ENCODE measurements at regions not wholly inside any gene's neighbourhood (a gene's known extent, or its start where the extent isn't known, plus 50 kb on each side); places are given as distances from the start of the nearest gene placed in this dataset.

DNA sequence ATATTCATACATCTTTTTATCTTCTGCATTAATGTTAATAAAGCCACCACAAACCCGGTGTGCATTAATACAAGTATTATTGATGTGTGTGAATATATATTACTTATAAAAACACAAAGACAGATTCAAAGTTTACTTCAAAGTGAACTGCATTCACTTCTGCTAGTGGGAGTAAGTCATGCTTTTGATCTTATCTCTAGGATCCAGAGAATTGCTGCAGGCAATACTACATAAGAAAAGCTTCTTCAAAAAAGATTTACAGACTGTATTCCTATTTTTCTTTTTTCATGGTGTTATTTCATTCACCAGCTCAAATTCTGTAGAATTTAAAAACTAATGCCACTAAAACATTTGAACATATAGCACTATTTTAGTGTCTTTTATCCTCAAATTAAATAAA is 87.5 kb upstream of the CBLB start:
- Histone ChIP-seq H3K27ac (ENCODE audit: low read length) (no peak overlapping the region), H3K9me3 (ENCODE audit: control insufficient read depth in 1 of 2, low read length in 2 of 2) (no peaks in the 10 kb centered on the region), H3K4me3 (ENCODE audit: low read depth in 1 of 2, low read length in 2 of 2) (no peak overlapping the region), H3K4me1 (ENCODE audit: control insufficient read depth in 1 of 2, insufficient read depth in 2 of 2, low read length in 2 of 2) (no peaks in the 10 kb centered on the region), H3K36me3 (ENCODE audit: control insufficient read depth in 1 of 2, insufficient read depth in 2 of 2, low read length in 2 of 2) (no peaks in the 10 kb centered on the region), H3K27me3 (ENCODE audit: low read depth, low read length) (no peaks in the 10 kb centered on the region)

DNA sequence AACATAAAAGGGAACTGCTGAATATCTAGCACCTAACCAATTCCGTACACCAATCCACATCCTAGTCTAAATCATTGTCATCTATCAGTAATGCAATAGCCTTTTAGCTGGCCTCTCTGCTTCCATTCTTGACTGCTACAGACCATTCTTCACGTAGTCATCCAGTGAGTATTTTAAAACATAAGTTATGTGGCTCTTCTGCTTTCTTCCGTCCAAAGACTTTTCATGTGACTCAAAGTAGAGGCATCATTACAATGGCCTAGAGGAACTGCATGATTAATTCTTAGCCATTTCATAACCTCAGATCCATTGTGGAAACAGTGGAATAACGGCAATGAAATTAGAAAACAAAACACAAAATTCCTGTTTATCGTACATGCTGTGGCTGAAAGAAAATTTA is 88.9 kb upstream of the CBLB start:
- no peaks in the 10 kb centered on the region for H3K36me3 ChIP-seq (ENCODE audit: control insufficient read depth in 1 of 2, insufficient read depth in 2 of 2, low read length in 2 of 2)
- H3K27ac ChIP-seq (ENCODE audit: low read length), result no peak overlapping the region
- H3K9me3 ChIP-seq (ENCODE audit: control insufficient read depth in 1 of 2, low read length in 2 of 2), result no peaks in the 10 kb centered on the region
- H3K4me3 ChIP-seq (ENCODE audit: low read depth in 1 of 2, low read length in 2 of 2), result no peak overlapping the region
- no peaks in the 10 kb centered on the region for H3K4me1 ChIP-seq (ENCODE audit: control insufficient read depth in 1 of 2, insufficient read depth in 2 of 2, low read length in 2 of 2)
- H3K27me3 ChIP-seq (ENCODE audit: low read depth, low read length), result no peaks in the 10 kb centered on the region

DNA sequence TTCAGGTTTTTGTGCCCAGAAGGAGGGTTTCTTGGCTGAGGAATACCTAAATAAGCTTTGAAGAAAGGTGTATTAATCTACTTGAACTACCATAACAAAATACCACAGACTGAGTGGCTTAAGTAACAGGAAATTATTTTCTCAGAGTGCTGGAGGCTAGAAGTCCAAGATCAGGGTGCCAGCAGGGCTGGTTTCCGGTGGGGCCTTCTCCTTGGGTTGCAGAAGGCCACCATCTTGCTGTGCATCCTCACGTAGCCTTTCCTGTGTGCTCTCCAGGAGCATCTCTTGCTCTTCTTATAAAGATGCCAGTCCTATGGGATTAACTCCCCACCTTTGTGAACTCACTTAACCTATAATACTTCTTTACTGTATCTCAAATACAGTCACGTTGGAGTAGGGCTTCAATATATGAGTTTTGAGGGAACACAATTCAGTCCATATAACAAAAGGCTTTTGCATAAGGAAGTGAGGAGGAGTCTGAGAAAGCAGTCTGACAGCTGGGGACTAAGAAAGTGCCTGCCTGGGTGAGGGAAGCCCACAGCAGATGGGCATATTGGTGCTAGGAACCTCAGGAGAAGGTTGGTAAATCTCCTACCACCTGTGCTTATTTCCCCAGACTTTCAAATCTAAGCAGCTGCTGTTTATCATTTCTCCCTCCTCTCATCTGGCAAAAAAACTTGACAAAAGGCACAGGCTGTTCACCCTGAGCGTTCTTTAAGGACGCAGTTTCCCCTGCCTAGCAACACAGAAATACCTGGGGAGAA is 89.6 kb upstream of the CBLB start:
- Histone ChIP-seq H3K27ac (ENCODE audit: low read length) (no peak overlapping the region), H3K4me3 (ENCODE audit: low read depth in 1 of 2, low read length in 2 of 2) (no peak overlapping the region), H3K9me3 (ENCODE audit: control insufficient read depth in 1 of 2, low read length in 2 of 2) (no peaks in the 10 kb centered on the region), H3K36me3 (ENCODE audit: control insufficient read depth in 1 of 2, insufficient read depth in 2 of 2, low read length in 2 of 2) (no peaks in the 10 kb centered on the region), H3K4me1 (ENCODE audit: control insufficient read depth in 1 of 2, insufficient read depth in 2 of 2, low read length in 2 of 2) (no peaks in the 10 kb centered on the region), H3K27me3 (ENCODE audit: low read depth, low read length) (no peaks in the 10 kb centered on the region)

DNA sequence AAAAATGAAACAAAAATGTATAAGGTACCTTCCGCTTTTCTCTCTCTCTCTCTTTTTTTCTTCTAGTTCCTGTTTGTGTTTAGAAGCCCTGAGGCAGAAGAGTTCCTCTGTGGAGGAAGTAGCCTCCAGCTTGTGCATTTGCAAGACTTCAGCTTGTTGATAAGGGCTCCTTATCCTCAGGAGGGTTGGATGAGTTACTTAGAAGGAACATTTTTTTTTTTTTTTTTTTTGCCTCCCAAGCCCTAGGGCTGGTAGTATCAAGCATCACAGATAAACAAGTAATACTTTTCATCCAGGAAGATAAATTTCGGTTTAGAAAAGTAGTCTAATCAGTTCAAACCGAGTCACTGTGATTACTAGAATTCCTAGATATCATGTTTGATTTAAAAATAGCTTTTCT is 91.0 kb upstream of the CBLB start:
- Histone ChIP-seq H3K9me3 (ENCODE audit: control insufficient read depth in 1 of 2, low read length in 2 of 2) (no peaks in the 10 kb centered on the region), H3K4me1 (ENCODE audit: control insufficient read depth in 1 of 2, insufficient read depth in 2 of 2, low read length in 2 of 2) (no peaks in the 10 kb centered on the region), H3K27ac (ENCODE audit: low read length) (no peak overlapping the region), H3K36me3 (ENCODE audit: control insufficient read depth in 1 of 2, insufficient read depth in 2 of 2, low read length in 2 of 2) (no peaks in the 10 kb centered on the region), H3K4me3 (ENCODE audit: low read depth in 1 of 2, low read length in 2 of 2) (no peak overlapping the region), H3K27me3 (ENCODE audit: low read depth, low read length) (no peaks in the 10 kb centered on the region)

DNA sequence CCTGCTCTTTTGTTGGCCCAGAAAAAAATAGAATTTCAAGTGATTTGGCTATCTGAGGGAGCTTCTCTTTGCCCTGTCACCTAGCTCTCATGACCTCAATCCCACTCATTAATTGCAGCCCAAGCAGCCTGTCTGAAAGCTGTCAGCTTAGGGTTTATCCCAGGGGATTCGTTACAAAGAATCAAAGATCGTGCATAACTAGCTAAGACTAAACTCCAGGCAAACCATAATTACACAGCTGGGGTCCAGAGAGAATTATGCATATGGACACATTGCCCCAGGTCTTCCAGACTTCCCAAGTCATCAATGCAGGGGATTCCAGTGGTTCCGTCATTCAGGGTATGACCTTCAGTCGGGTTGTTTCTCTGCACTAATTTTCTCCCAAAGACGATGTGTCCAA is 91.6 kb upstream of the CBLB start:
- Histone ChIP-seq H3K27me3 (ENCODE audit: low read depth, low read length) (no peaks in the 10 kb centered on the region), H3K36me3 (ENCODE audit: control insufficient read depth in 1 of 2, insufficient read depth in 2 of 2, low read length in 2 of 2) (no peaks in the 10 kb centered on the region), H3K4me1 (ENCODE audit: control insufficient read depth in 1 of 2, insufficient read depth in 2 of 2, low read length in 2 of 2) (no peaks in the 10 kb centered on the region), H3K4me3 (ENCODE audit: low read depth in 1 of 2, low read length in 2 of 2) (no peak overlapping the region), H3K27ac (ENCODE audit: low read length) (no peak overlapping the region), H3K9me3 (ENCODE audit: control insufficient read depth in 1 of 2, low read length in 2 of 2) (no peaks in the 10 kb centered on the region)

DNA sequence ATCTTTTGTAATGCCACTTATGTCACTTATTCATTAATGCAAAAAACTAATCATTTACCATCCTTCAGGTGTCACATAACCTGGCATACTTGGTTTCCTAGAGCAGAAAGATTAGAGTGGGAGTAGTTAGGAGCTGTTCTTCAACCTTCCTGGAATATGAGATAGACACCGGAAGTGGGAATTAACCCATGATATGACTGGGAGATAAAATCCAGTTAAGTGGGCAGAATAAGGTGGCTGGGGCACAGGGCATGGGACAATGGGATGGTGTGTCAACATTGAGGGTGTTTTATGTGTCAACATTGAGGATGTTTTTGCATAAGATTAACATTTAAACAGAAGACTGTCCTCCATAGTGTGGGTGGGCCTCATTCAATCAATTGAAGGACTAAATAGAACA is 94.3 kb upstream of the CBLB start:
- Histone ChIP-seq H3K27ac (ENCODE audit: low read length) (no peak overlapping the region), H3K4me3 (ENCODE audit: low read depth in 1 of 2, low read length in 2 of 2) (no peak overlapping the region), H3K9me3 (ENCODE audit: control insufficient read depth in 1 of 2, low read length in 2 of 2) (no peaks in the 10 kb centered on the region), H3K36me3 (ENCODE audit: control insufficient read depth in 1 of 2, insufficient read depth in 2 of 2, low read length in 2 of 2) (no peaks in the 10 kb centered on the region), H3K27me3 (ENCODE audit: low read depth, low read length) (no peaks in the 10 kb centered on the region), H3K4me1 (ENCODE audit: control insufficient read depth in 1 of 2, insufficient read depth in 2 of 2, low read length in 2 of 2) (no peaks in the 10 kb centered on the region)

DNA sequence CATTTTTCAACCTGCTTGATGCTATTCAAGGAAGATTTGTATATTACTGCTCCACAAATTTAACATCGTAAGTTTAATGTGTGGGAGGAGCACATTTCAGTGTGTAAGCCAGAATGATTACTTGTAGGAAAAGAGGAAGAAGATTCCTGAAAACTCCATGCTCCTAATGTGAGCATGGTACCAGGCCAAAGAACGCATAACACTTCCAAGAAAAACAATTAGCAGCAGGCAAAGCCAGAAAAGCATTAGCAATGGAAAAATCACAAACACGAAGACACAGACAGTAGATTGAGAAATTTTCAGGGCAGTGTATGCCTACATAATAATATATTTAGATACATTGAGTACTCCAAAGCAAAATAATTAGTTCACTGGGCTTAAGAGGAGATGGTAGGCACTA is 96.6 kb upstream of the CBLB start:
- Histone ChIP-seq H3K4me1 (ENCODE audit: control insufficient read depth in 1 of 2, insufficient read depth in 2 of 2, low read length in 2 of 2) (no peaks in the 10 kb centered on the region), H3K4me3 (ENCODE audit: low read depth in 1 of 2, low read length in 2 of 2) (no peak overlapping the region), H3K27me3 (ENCODE audit: low read depth, low read length) (no peaks in the 10 kb centered on the region), H3K36me3 (ENCODE audit: control insufficient read depth in 1 of 2, insufficient read depth in 2 of 2, low read length in 2 of 2) (no peaks in the 10 kb centered on the region), H3K27ac (ENCODE audit: low read length) (no peak overlapping the region), H3K9me3 (ENCODE audit: control insufficient read depth in 1 of 2, low read length in 2 of 2) (no peaks in the 10 kb centered on the region)

DNA sequence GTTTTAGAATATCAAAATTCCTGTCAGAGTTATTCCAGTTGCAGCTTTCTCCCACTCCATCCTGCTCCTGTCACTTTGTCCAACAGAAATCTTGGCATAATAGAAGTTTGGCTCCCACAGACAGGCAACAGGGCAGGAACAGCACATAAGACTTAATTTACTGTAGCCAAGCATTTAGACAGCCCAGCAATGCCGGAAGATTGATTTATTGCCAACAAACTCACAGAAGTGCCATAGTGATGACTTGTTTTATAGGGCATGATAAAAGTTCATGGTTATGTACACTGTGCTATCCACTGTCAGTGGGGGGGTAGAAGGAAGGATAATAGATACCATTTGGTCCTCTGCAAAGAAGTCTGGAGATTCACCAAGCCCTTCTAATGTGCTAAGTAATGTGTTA is 98.3 kb upstream of the CBLB start:
- H3K36me3 ChIP-seq (ENCODE audit: control insufficient read depth in 1 of 2, insufficient read depth in 2 of 2, low read length in 2 of 2), result no peaks in the 10 kb centered on the region
- H3K27ac ChIP-seq (ENCODE audit: low read length), result no peak overlapping the region
- no peaks in the 10 kb centered on the region for H3K4me1 ChIP-seq (ENCODE audit: control insufficient read depth in 1 of 2, insufficient read depth in 2 of 2, low read length in 2 of 2)
- H3K9me3 ChIP-seq (ENCODE audit: control insufficient read depth in 1 of 2, low read length in 2 of 2), result peaks cover 0 to 10% of the 10 kb centered on the region in 2 donors
- H3K27me3 ChIP-seq (ENCODE audit: low read depth, low read length), result no peaks in the 10 kb centered on the region
- H3K4me3 ChIP-seq (ENCODE audit: low read depth in 1 of 2, low read length in 2 of 2), result no peak overlapping the region

DNA sequence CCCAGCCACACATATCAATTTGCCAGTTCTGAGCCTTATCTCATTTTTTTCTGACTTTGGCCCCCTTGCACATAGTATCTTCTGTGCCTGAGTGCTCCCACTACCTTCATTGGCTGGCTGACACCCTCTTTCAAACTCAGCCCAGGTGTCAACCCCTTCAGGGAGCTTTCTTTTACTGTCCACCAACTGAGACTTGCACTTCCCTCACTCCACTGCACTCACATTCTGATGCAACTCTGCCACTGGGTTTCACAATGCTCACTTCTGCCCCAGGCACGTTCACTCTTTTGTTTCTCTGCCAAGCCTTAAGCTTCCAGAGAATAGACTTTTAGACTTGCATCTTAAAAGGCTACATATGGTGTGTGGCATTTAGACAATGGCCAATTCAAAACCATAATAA is 101.5 kb upstream of the CBLB start:
- Histone ChIP-seq H3K4me3 (ENCODE audit: low read depth in 1 of 2, low read length in 2 of 2) (no peak overlapping the region), H3K36me3 (ENCODE audit: control insufficient read depth in 1 of 2, insufficient read depth in 2 of 2, low read length in 2 of 2) (no peaks in the 10 kb centered on the region), H3K27ac (ENCODE audit: low read length) (no peak overlapping the region), H3K4me1 (ENCODE audit: control insufficient read depth in 1 of 2, insufficient read depth in 2 of 2, low read length in 2 of 2) (no peaks in the 10 kb centered on the region), H3K9me3 (ENCODE audit: control insufficient read depth in 1 of 2, low read length in 2 of 2) (peaks cover 0 to 10% of the 10 kb centered on the region in 2 donors), H3K27me3 (ENCODE audit: low read depth, low read length) (no peaks in the 10 kb centered on the region)

DNA sequence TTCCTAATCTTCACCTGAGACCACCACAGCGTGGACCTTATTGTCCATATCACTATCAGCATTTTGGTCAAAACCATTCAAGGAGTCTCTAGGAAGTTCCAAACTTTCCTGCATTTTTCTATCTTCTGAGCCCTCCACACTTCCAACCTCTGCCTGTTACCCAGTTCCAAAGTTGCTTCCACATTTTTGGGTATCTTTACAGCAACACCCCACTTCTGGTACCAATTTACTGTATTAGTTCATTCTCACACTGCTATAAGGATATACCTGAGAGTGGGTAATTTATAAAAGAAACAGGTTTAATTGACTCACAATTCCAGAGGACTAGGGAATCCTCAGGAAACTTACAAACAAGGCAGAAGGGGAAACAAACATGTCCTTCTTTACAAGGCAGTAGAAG is 103.3 kb upstream of the CBLB start:
- H3K27ac ChIP-seq (ENCODE audit: low read length), result no peak overlapping the region
- H3K9me3 ChIP-seq (ENCODE audit: control insufficient read depth in 1 of 2, low read length in 2 of 2), result peaks cover 0 to 10% of the 10 kb centered on the region in 2 donors
- H3K36me3 ChIP-seq (ENCODE audit: control insufficient read depth in 1 of 2, insufficient read depth in 2 of 2, low read length in 2 of 2), result no peaks in the 10 kb centered on the region
- H3K4me1 ChIP-seq (ENCODE audit: control insufficient read depth in 1 of 2, insufficient read depth in 2 of 2, low read length in 2 of 2), result no peaks in the 10 kb centered on the region
- H3K27me3 ChIP-seq (ENCODE audit: low read depth, low read length), result no peaks in the 10 kb centered on the region
- no peak overlapping the region for H3K4me3 ChIP-seq (ENCODE audit: low read depth in 1 of 2, low read length in 2 of 2)

DNA sequence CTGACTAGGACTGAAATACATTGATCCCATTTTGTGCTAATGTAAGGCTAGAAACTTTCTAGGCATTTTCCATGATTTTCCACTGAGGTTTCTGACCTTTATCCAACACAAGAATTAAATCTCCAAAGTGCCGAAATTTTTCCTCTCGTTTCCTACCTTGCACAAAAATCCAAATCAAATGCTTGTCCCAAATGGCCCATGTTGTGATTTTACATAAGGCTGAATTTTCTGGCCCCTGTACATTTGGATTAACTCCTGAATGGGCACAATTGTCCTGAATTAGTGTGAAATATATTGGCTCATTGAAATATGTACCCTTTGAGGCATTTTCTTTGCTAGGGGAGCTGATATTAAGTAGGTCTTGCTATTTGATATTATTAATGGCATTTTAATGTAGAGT is 105.6 kb upstream of the CBLB start:
- H3K27ac ChIP-seq (ENCODE audit: low read length), result no peak overlapping the region
- H3K4me3 ChIP-seq (ENCODE audit: low read depth in 1 of 2, low read length in 2 of 2), result no peak overlapping the region
- H3K4me1 ChIP-seq (ENCODE audit: control insufficient read depth in 1 of 2, insufficient read depth in 2 of 2, low read length in 2 of 2), result no peaks in the 10 kb centered on the region
- H3K9me3 ChIP-seq (ENCODE audit: control insufficient read depth in 1 of 2, low read length in 2 of 2), result peaks cover 0 to 10% of the 10 kb centered on the region in 2 donors
- no peaks in the 10 kb centered on the region for H3K27me3 ChIP-seq (ENCODE audit: low read depth, low read length)
- H3K36me3 ChIP-seq (ENCODE audit: control insufficient read depth in 1 of 2, insufficient read depth in 2 of 2, low read length in 2 of 2), result no peaks in the 10 kb centered on the region

DNA sequence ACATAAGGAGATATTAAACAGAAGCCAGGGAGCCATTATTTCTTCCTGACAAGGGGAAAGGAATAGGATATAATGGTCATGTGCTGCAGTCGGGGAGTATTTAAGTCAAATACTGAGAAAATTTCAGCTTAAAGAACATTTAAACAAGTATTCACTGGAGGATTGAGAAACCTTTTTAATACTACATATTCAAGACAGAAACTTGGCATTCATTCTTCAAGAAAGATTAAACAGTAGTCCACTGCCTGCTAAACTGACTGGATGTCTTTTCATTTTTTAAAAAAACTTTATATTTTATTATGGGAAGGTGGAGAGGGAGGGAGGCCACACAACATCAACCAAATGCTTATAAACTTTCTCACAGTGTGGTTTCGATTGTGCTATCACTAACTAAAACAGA is 107.4 kb upstream of the CBLB start:
- no peaks in the 10 kb centered on the region for H3K4me1 ChIP-seq (ENCODE audit: control insufficient read depth in 1 of 2, insufficient read depth in 2 of 2, low read length in 2 of 2)
- H3K27ac ChIP-seq (ENCODE audit: low read length), result no peak overlapping the region
- peaks cover 0 to 6% of the 10 kb centered on the region in 2 donors for H3K9me3 ChIP-seq (ENCODE audit: control insufficient read depth in 1 of 2, low read length in 2 of 2)
- H3K27me3 ChIP-seq (ENCODE audit: low read depth, low read length), result no peaks in the 10 kb centered on the region
- no peaks in the 10 kb centered on the region for H3K36me3 ChIP-seq (ENCODE audit: control insufficient read depth in 1 of 2, insufficient read depth in 2 of 2, low read length in 2 of 2)
- H3K4me3 ChIP-seq (ENCODE audit: low read depth in 1 of 2, low read length in 2 of 2), result no peak overlapping the region
